ENCODE measurements at regions not wholly inside any gene's neighbourhood (a gene's known extent, or its start where the extent isn't known, plus 50 kb on each side); places are given as distances from the start of the nearest gene placed in this dataset.

DNA sequence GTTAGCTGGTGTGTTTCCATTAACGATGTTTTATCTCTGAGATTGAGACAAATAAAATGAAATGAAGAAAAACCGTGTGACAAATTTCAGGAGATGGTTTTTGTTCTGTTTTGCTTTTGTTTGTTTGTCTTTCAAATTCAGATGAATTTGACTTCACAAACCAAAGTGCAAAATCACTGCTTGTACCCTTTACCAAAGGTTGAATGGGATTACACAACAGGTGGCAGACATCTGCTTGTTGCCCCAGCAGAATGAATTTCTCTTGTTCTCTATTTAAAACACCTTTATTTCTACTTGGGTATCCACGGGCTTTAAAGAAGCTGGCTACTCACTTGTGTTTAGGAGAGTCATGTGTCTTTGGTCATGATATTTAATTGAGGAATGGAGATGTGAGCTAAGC lies 239.7 kb upstream of the CLNK start:
- no peak for TF ChIP-seq POLR2A (IDR thresholded peaks at IDR 0.05)
- TF ChIP-seq, protein P1, sequence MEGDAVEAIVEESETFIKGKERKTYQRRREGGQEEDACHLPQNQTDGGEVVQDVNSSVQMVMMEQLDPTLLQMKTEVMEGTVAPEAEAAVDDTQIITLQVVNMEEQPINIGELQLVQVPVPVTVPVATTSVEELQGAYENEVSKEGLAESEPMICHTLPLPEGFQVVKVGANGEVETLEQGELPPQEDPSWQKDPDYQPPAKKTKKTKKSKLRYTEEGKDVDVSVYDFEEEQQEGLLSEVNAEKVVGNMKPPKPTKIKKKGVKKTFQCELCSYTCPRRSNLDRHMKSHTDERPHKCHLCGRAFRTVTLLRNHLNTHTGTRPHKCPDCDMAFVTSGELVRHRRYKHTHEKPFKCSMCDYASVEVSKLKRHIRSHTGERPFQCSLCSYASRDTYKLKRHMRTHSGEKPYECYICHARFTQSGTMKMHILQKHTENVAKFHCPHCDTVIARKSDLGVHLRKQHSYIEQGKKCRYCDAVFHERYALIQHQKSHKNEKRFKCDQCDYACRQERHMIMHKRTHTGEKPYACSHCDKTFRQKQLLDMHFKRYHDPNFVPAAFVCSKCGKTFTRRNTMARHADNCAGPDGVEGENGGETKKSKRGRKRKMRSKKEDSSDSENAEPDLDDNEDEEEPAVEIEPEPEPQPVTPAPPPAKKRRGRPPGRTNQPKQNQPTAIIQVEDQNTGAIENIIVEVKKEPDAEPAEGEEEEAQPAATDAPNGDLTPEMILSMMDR (IDR thresholded peaks at IDR 0.05), result no peak
- 49 to 52% methylated on average over 3 of the region's 3 CpGs for WGBS, 2 donors
- intact Hi-C loops (cut with DNase I), result no loop called here
- Histone ChIP-seq H3K36me3 (replicated peaks in 1 of 2; ENCODE audit: insufficient read depth in 1 of 2, low read depth in 2 of 2) (no peaks in the 10 kb centered on the region), H3K27ac (no peak overlapping the region), H3K4me1 (no peaks in the 10 kb centered on the region), H3K9me3 (peaks cover 0 to 2% (median 0%) of the 10 kb centered on the region in 3 donors), H3K4me3 (no peak overlapping the region), H3K27me3 (no peaks in the 10 kb centered on the region)
- no peak for DNase-seq
- no peak for ATAC-seq

DNA sequence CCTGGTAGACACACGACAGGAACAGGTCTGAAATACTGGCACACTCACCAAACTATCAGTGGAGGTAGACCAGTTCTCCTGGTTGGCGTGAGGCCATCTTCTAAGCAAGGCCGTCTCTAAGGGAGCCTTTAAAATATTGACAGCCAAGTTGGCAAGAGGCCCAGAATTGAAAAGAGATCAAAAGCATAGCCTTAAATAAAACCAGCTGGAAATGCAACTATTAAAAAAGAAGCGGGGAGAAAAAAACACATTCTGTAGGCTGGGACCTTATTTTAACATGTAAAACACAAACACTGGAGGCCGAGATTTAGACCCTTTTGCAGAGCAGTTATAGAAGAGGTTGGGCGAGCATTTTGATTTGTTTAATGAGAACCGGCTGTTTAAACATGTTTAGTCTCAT lies 233.0 kb upstream of the CLNK start:
- H3K9me3 ChIP-seq, result no peaks in the 10 kb centered on the region
- H3K27me3 ChIP-seq, result no peaks in the 10 kb centered on the region
- WGBS, 2 donors, result 5 to 13% methylated on average over 7 of the region's 7 CpGs
- TF ChIP-seq, protein P1 (IDR thresholded peaks at IDR 0.05), result no peak
- TF ChIP-seq POLR2A (IDR thresholded peaks at IDR 0.05), result no peak
- no peak overlapping the region for H3K4me3 ChIP-seq
- H3K27ac ChIP-seq, result peak overlapping the region in 1 of 4 donors; percentile 17
- intact Hi-C loops (cut with DNase I), result no loop called here
- ATAC-seq, result peak; percentile 97
- no peaks in the 10 kb centered on the region for H3K36me3 ChIP-seq (replicated peaks in 1 of 2; ENCODE audit: insufficient read depth in 1 of 2, low read depth in 2 of 2)
- DNase-seq, result peak; percentile 54 to 82 (median 70)
- H3K4me1 ChIP-seq, result peaks cover 16% of the 10 kb centered on the region

DNA sequence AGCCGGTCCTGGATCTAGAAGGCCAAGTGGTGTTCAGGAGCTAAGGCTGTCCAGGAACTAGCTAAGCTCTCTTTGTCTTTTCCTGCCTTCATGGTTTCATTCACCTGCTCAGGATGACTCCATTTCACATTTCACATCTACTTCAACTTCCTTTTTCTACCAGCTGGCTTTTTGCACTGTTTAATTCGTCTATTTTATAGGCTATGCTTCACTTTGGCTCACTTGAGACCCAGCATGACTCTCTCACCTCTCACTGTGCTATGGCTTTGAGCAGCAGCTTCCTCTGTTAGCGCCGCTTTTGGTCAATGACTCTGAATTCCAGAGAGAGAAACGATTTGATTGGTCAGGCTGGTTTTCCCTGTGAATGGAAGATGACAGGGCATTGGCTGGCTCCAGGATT lies 213.5 kb upstream of the CLNK start:
- H3K4me1 ChIP-seq, result no peaks in the 10 kb centered on the region
- intact Hi-C loops (cut with DNase I), result no loop called here
- H3K27me3 ChIP-seq, result no peaks in the 10 kb centered on the region
- H3K9me3 ChIP-seq, result no peaks in the 10 kb centered on the region
- no peaks in the 10 kb centered on the region for H3K36me3 ChIP-seq (replicated peaks in 1 of 2; ENCODE audit: insufficient read depth in 1 of 2, low read depth in 2 of 2)
- no peak overlapping the region for H3K4me3 ChIP-seq
- H3K27ac ChIP-seq, result no peak overlapping the region
- DNase-seq (no peak), ATAC-seq (no peak)
- TF ChIP-seq, protein P1 (IDR thresholded peaks at IDR 0.05), result no peak
- no peak for TF ChIP-seq POLR2A (IDR thresholded peaks at IDR 0.05)
- 66 to 76% methylated on average over 5 of the region's 5 CpGs for WGBS, 2 donors

DNA sequence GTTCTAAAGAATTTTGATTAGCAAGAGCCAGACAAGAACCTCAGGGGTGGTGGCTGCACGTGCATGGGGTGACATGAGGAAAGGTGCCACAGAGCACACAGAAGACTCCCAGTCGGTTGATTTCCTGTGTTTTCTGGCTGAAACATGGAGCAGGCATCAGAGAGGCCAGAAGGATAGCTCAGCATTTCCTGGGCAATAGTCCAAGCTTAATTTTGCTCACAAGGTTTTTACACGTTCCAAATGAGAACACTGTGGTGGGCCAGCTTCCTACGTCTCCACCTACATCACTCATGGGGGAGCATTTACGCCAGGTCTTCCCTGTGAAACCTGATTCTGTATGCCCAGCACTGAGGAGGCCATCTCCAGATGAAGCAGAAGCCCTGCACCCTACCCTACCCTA lies 212.5 kb upstream of the CLNK start:
- no peak overlapping the region for H3K4me3 ChIP-seq
- H3K36me3 ChIP-seq (replicated peaks in 1 of 2; ENCODE audit: insufficient read depth in 1 of 2, low read depth in 2 of 2), result no peaks in the 10 kb centered on the region
- no peak overlapping the region for H3K27ac ChIP-seq
- TF ChIP-seq, protein P1 (IDR thresholded peaks at IDR 0.05), result no peak
- TF ChIP-seq POLR2A (IDR thresholded peaks at IDR 0.05), result no peak
- intact Hi-C loops (cut with DNase I), result no loop called here
- 57 to 70% methylated on average over 5 of the region's 5 CpGs for WGBS, 2 donors
- no peaks in the 10 kb centered on the region for H3K27me3 ChIP-seq
- ATAC-seq (no peak), DNase-seq (no peak)
- H3K9me3 ChIP-seq, result no peaks in the 10 kb centered on the region
- H3K4me1 ChIP-seq, result no peaks in the 10 kb centered on the region

DNA sequence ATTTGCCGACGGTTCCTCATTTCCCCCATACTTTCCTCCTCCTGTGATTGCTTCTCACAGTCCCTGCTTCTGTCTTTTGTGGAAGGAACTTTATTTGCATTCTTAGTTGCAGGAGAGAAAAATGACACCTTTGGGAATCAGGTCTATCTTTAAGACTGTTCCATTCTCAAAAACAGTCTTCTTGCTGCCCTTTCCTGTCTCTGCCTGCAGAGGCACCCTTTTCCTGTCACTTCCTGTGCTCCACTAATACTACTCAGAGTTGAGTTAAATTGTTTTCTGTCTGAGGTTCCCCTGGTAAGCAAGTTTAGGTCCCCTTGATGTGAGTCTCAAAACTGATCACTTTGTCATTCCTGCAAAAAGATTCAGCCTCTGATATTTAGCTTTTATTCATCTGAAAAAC lies 208.8 kb upstream of the CLNK start:
- WGBS, 2 donors, result 47 to 59% methylated on average over 2 of the region's 2 CpGs
- Histone ChIP-seq H3K36me3 (replicated peaks in 1 of 2; ENCODE audit: insufficient read depth in 1 of 2, low read depth in 2 of 2) (no peaks in the 10 kb centered on the region), H3K9me3 (no peaks in the 10 kb centered on the region), H3K4me3 (no peak overlapping the region), H3K27me3 (no peaks in the 10 kb centered on the region), H3K27ac (no peak overlapping the region), H3K4me1 (no peaks in the 10 kb centered on the region)
- ATAC-seq, result no peak
- DNase-seq, result no peak
- TF ChIP-seq, protein P1 (IDR thresholded peaks at IDR 0.05), result peak in 2 of 7 experiments; percentile 13 to 30
- TF ChIP-seq POLR2A (IDR thresholded peaks at IDR 0.05), result no peak
- intact Hi-C loops (cut with DNase I), result no loop called here

All from body of pancreas (tissue), 4 donors.